AG04449 (cell line): ENCODE measurements at regions not wholly inside any gene's neighbourhood (a gene's known extent, or its start where the extent isn't known, plus 50 kb on each side); places are given as distances from the start of the nearest gene placed in this dataset.

Experiments used
- CTCF ChIA-PET: fragments of 350-600 bp; formaldehyde crosslinking; extraction: SDS; loops from one replicate; lab custom pipeline; 2021; ENCODE audit warnings: antibody characterized with exemption; lab: Yijun Ruan, JAX
- POLR2A ChIA-PET: fragments of 400-600, 350-600 bp; formaldehyde crosslinking; extraction: SDS; loops from one replicate; lab custom pipeline; 2020; ENCODE audit warnings: antibody characterized with exemption, inconsistent platforms; lab: Yijun Ruan, JAX
- DNase-seq: peaks from one replicate; pipeline ENCODE4 v3.0.0-alpha.2; 2010; ENCODE audit warnings: low read depth, low spot score
- H3K4me3 ChIP-seq: 2 replicates; pipeline ENCODE4 v1.5.1; 2011; ENCODE audit warnings: low read depth, mild to moderate bottlenecking, control low read depth, low read length
- CTCF ChIP-seq: IDR thresholded peaks from one replicate; pipeline ENCODE4 v1.5.1; 2011; ENCODE audit warnings: mild to moderate bottlenecking, moderate library complexity, low read length, control low read depth, inconsistent platforms; ENCODE audit not compliant: insufficient read depth; ENCODE audit errors: missing control alignments

GRCh38 chr5:148763996-148764395 is 62.4 kb upstream of the ADRB2 start:
- POLR2A ChIA-PET = no interaction called here
- H3K4me3 ChIP-seq = no peak overlapping the region
- CTCF ChIA-PET = interaction anchor here (1.2 to 1.4 kb wide), 2 partner anchors 10 to 31 kb away, joined by 3 to 4 read pairs; no protein-coding TSS in a partner anchor
- no peak for TF ChIP-seq CTCF
- DNase-seq = no peak

- DNase-seq = no peak
- ChIA-PET POLR2A (no interaction called here), CTCF (interaction anchor here (0.7 kb wide), 1 partner anchor 32 kb away, joined by 3 read pairs; no protein-coding TSS in a partner anchor)
- no peak overlapping the region for H3K4me3 ChIP-seq
- no peak for TF ChIP-seq CTCF
Observed at GRCh38 chr5:148765061-148765460, 61.4 kb upstream of the ADRB2 start.

- DNase-seq = no peak
- TF ChIP-seq CTCF = no peak
- POLR2A ChIA-PET = no interaction called here
- no peak overlapping the region for H3K4me3 ChIP-seq
- CTCF ChIA-PET = interaction anchor here (0.9 kb wide), 1 partner anchor 266 kb away, joined by 3 read pairs; no protein-coding TSS in a partner anchor
Observed at GRCh38 chr5:148768806-148769415, 57.5 kb upstream of the ADRB2 start.

GRCh38 chr5:148769941-148770340 is 56.5 kb upstream of the ADRB2 start:
- no peak for TF ChIP-seq CTCF
- POLR2A ChIA-PET = no interaction called here
- H3K4me3 ChIP-seq = no peak overlapping the region
- no peak for DNase-seq
- CTCF ChIA-PET = interaction anchor here (1.0 to 1.4 kb wide), 3 partner anchors 9 to 265 kb away, joined by 3 to 6 read pairs (median 3); no protein-coding TSS in a partner anchor

- TF ChIP-seq CTCF = no peak
- no peak for DNase-seq
- no peak overlapping the region for H3K4me3 ChIP-seq
- POLR2A ChIA-PET = no interaction called here
- CTCF ChIA-PET = interaction anchor here (1.7 to 2.0 kb wide), 2 partner anchors 11 to 26 kb away, joined by 3 to 4 read pairs; no protein-coding TSS in a partner anchor
Observed at GRCh38 chr5:148774313-148774712, 52.1 kb upstream of the ADRB2 start.

GRCh38 chr5:148776261-148776660 is 50.1 kb upstream of the ADRB2 start:
- ChIA-PET POLR2A (interaction anchor here (0.6 kb wide), 1 partner anchor 16 kb away, joined by 3 read pairs; no protein-coding TSS in a partner anchor), CTCF (interaction anchor here (1.0 to 1.6 kb wide), 4 partner anchors 42 to 365 kb away, joined by 3 to 5 read pairs (median 3); partner anchors contain the start of gene ABLIM3)
- no peak for DNase-seq
- no peak overlapping the region for H3K4me3 ChIP-seq
- TF ChIP-seq CTCF = no peak
